RWPE1 (cell line): ENCODE measurements at regions not wholly inside any gene's neighbourhood (a gene's known extent, or its start where the extent isn't known, plus 50 kb on each side); places are given as distances from the start of the nearest gene placed in this dataset.

ENCODE experiments used
- CTCF ChIA-PET: fragments of 350-600 bp; sonication (Branson Sonifier 250); formaldehyde crosslinking; extraction: SDS; loops from one replicate; lab custom pipeline; 2021; lab: Yijun Ruan, JAX
- POLR2A ChIA-PET: fragments of 400-600 bp; formaldehyde crosslinking; extraction: SDS; loops from one replicate; lab custom pipeline; 2020; ENCODE audit warnings: antibody characterized with exemption; ENCODE audit not compliant: low non-redundant PET; lab: Yijun Ruan, JAX
- DNase-seq: peaks from one replicate; pipeline ENCODE4 v3.0.0; 2012; ENCODE audit warnings: low spot score
- H3K27ac ChIP-seq: fragments of 450-650 bp; 2 replicates; pipeline ENCODE4 v1.5.1; 2017
- CTCF ChIP-seq: fragments of 450-650 bp; conservative IDR thresholded peaks from 2 replicates; pipeline ENCODE4 v1.5.1; 2017; ENCODE audit warnings: low read depth, mild to moderate bottlenecking

- ChIA-PET CTCF (no interaction called here), POLR2A (no interaction called here)
- H3K27ac ChIP-seq = no peak overlapping the region
- no peak for TF ChIP-seq CTCF
- DNase-seq = peak; percentile 62
These were observed 82.0 kb downstream of the MRPL46 start for GRCh38 chr15:88385078-88385700.

DNA sequence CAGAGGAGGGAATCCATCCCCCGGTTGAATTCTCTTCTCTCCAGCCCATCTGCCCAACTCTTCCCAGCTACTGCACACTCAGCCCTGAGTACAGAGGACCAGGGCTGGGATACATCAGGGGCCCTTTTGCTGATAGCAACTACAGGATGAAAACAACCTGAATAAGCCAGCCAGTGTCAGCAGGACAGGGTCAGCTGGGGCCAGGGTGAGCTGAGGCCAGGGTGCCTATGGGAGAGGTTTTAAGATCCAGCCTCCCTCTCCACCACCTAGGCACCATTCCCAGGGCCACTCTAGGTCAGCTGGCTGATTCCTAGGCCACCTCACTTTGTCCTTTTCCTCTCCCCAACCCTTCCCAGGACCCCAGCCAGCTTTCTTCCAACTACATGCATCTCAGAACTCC lies 83.8 kb downstream of the MRPL46 start:
- POLR2A ChIA-PET = no interaction called here
- no peak overlapping the region for H3K27ac ChIP-seq
- DNase-seq = no peak
- CTCF ChIA-PET = interaction anchor here (1.0 kb wide), 1 partner anchor 10 kb away, joined by 4 read pairs; no protein-coding TSS in a partner anchor
- TF ChIP-seq CTCF = no peak

DNA sequence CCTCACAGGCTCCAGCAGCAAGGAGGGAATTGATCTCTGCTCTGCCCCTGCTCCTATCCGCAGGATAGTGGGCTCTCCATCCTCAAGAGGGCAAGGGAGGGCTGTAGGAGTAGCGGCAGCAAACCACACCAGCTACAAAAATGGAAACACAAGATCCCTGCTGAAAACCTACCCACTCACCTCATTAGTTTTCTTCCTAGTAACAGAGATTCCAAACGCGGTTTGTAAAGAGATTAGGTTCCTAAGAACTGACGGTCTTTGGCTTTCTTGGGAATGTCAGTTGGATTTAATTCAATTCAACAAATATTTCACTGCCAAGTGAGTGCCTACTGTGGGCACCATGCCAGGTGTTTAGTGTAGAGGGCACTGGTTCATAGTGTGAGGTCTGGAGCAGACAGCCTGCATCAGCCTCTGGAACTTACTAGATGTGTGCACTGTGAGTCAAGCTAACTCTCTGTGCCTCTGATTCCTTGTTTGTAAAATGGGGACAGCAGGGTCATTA lies 84.7 kb downstream of the MRPL46 start:
- DNase-seq = no peak
- no peak overlapping the region for H3K27ac ChIP-seq
- POLR2A ChIA-PET = no interaction called here
- TF ChIP-seq CTCF = no peak
- CTCF ChIA-PET = no interaction called here

DNA sequence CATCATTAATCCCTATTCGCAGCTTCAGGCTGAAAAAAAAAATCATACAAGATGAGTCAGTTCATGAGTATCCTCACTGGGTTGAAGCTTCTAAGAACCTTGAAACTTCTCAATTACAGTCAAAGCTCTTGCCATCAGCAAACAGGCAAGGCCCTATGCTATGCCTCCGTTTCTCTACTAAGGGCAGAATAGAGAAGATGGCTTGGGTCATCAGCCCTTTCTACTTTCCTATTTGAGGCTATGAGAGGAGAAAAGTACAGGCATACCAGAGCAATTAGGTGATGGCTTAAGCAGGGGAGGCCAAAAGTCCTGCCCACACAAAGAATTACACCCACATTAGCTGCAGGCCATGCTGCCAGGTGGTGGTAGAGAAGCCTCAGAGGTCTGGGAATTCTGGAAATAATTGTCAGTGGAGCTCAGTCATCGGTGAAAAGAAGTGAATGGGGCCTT lies 89.0 kb downstream of the MRPL46 start:
- DNase-seq = no peak
- ChIA-PET CTCF (no interaction called here), POLR2A (no interaction called here)
- H3K27ac ChIP-seq = no peak overlapping the region
- TF ChIP-seq CTCF = no peak

DNA sequence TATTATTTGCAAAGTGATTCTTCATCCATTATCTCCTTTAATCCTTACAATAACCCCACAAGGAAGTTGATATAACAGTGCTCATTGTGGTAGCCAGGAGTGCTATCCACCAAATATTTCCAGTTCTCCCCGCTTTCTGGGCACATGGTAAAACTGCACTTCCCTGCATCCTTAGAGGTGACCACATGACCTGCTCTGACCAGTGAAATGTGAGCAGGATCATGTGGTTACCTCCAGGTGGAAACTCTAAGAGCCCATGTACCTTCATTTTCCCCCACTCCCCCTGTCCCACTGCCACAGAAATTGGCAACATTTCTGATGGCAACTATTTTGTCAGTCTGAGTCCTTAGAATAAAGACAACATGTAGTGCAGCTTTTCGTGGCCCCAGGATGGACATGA lies 89.7 kb downstream of the MRPL46 start:
- no peak for TF ChIP-seq CTCF
- H3K27ac ChIP-seq = no peak overlapping the region
- DNase-seq = no peak
- POLR2A ChIA-PET = no interaction called here
- CTCF ChIA-PET = no interaction called here

GRCh38 chr15:88376574-88377174 lies 90.5 kb downstream of the MRPL46 start:
- TF ChIP-seq CTCF = no peak
- ChIA-PET POLR2A (no interaction called here), CTCF (no interaction called here)
- DNase-seq = no peak
- no peak overlapping the region for H3K27ac ChIP-seq
